GM18868 (cell line): ENCODE measurements at regions not wholly inside any gene's neighbourhood (a gene's known extent, or its start where the extent isn't known, plus 50 kb on each side); places are given as distances from the start of the nearest gene placed in this dataset.
A peak's percentile ranks its signal among the peaks of the same experiment; 100 is the strongest.
"Not testable (repeated sequence)": the region's sequence is repeated elsewhere in the genome, so short reads cannot be mapped to it uniquely, and the experiment has no call there.

Source experiments
- ATAC-seq: cut with Tn5 transposase; IDR thresholded peaks from one replicate; pipeline ENCODE4 v1.9.1; 2021; ENCODE audit warnings: mild to moderate bottlenecking, moderate library complexity; ENCODE audit not compliant: unreplicated experiment

DNA sequence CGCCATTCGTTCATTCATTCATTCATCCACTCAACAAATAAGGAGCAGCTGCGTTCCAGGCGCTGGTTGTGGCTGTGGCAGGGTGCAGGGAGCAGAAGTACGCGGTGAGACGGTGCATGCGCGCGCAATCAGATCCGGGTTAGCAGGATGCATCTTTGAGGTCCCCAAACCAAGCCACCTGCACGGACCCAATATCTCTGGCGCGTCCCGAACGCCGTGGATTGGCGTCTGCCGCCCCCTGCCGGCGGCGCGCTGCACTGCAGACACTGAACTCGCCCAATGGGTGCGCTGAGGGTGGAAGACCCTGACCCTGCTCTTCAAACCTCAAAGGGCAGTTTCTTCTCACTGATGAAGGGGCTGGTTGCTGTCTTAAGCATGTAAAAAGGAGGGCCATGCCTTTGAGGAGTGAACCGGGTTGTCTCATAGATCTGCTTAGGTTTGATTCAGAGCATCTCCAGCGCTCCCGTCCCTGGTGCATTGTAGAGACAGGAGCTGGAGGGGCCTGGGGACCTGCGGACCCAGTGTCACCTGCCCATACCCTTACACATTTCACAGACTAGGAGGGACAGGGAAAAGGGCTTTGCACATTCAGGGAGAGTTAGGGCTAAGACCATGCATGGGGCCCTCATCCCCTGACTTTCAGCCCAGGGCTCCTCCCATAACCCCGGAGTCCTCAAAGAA, 102.5 kb downstream of the RAMP3 start:
- ATAC-seq, result peak; percentile 76

GRCh38 chr7:45267262-45267661, 109.7 kb downstream of the RAMP3 start:
- no peak for ATAC-seq

- ATAC-seq, result no peak
Measured at GRCh38 chr7:45268013-45268412, 110.4 kb downstream of the RAMP3 start.

DNA sequence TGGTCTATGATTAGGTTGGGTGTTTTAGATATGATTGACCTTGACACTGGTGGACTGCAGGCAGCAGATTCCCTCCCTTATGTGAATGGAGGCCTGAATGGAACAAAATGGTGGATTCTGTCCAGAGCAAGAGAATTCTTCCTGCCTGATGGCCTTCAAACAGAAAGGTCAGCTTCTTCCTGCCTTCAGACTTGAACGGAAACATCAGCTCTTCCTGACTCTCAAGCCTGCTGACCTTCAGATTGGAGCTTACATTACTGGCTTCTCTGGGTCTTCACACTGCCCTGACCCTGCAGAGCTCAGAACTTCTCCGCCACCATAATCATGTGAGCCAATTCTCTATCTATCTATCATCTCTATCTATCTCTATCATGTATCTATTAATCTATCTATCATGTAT, 111.6 kb downstream of the RAMP3 start:
- ATAC-seq, result no peak

DNA sequence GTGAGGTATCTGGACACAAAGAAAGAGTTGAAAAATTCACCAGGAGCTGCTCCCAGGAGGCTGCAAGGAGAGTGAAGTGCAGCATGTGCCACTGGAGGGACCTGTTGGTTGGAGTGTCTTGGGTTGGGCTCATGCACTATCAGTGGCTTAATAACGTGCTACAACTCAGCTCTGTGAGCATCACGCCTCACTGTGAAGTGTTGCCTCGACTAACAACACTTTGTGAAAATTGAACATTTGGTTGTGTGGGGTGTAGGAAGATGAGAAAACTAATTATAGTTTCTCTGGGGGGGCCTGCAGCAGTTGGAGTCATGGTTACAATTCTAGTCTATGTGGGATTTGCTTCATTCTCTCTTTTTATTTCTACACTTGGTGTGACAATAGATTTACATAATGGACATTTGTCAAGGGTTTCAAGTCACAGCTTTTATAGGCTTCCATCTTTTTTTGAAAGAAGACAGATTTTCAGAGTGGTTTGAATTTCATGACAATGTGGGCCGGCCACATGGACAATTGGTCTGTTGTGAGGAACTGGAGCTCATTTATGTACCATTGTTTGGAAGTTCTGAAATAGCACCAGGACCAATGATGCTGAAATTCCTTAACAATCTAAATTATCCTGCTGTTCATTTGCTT, 121.3 kb downstream of the RAMP3 start:
- no peak for ATAC-seq

GRCh38 chr7:45289611-45290010, 132.0 kb downstream of the RAMP3 start:
- not testable (repeated sequence) for ATAC-seq

DNA sequence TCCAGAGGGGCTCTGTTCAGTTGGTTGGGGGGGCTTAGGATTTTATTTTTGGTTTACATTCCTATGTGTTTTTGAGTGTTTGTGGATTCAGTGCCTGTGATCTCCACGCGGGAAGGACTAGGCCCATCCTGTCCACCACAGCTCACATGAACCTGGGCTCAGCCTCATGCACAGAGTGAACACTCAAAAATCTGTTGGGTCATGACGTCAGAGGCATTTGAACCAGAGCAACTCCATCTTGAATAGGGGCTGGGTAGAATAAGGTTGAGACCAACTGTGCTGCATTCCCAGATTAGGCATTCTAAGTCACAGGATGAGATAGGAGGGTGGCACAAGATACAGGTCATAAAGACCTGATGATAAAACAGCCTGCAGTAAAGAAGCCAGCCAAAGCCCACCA, 133.3 kb downstream of the RAMP3 start:
- no peak for ATAC-seq

DNA sequence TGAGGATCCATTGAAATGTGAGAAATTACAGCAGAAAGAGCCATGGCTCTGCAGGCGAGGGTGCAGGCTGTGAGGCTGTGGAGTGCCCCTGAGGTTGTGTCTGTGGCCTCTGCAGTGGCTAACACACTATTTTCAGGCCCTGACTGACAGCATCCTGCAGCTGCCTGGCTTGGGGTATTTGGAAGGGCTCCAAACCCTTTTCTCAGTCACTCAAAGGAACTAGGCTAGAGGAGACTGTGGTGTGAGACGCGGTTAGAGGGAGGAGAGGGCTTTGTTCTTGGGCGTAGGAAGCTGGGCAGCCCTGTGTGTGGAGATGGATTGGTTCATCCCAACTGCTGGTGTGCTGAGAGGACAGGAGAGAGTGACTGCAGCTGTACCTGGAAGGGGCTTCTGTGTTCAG, 134.9 kb downstream of the RAMP3 start:
- no peak for ATAC-seq

DNA sequence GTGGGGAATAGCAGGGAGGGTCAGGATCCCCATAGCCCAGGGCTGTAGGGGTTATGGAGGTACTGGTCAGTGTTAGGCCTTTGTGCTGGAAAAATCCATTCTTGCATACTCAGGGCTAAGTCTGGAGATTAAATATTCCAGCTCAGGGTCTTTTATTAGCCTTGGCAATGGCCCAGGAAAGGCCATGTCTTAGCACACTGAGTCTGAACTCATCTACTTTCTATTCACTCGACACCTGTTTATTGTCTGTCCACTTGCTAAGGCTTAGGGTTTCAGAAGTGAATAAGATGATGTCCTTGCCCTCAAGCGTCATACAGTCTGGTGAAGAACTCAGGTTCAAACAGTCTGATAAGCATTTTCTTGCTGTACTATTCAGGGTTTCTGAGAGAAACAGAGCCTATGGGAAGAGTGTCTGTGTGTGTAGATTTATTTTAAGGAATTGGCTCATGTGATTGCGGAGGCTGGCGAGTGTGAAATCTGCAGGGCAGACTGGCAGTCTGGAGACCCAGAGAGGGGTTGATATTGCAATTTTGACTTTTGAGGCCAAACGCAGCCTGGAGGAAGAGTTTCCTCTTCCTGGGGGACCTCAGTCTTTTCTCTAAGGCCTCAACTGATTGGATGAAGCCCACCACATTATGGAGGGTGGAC, 135.8 kb downstream of the RAMP3 start:
- ATAC-seq, result no peak

- no peak for ATAC-seq
Measured at GRCh38 chr7:45294559-45294958, 137.0 kb downstream of the RAMP3 start.

DNA sequence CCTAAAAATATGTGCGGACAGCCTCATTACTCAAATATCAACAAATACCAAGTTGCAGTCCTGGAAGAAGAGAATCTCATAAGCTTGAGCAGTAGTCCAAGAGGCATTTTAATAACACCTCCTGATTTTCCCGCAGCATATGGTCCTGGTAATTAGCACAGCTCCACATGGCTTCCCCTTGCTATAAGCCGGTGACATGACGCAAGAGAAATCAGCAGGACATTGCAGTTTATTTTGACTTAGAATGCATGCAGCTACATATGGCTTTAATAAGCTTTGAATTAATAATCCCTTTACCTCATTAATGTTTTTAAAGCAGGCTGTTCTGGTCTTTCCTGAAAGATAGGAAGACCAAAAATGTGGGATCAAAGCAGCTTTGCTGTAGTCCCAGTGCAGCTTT, 137.6 kb downstream of the RAMP3 start:
- no peak for ATAC-seq

DNA sequence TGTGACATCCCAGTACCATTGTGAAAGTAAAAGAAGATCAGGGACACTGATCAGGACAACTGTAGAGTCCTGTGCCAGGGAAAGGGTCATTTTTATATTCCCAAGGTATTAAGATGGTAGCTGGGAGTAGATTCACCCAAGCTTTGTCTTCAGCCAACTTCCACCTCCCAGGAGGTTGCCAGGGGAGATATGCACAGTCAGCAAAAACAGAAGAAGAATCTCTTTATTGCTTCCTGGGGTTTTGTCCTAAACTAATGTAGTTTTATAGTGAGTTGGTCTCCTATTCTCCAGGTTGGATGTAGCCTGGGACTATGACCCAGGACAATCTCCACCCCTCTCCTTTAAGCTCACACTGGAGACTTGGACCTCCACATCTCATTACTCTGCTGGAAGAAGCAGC, 139.2 kb downstream of the RAMP3 start:
- ATAC-seq, result no peak

GRCh38 chr7:45306752-45307305, 149.2 kb downstream of the RAMP3 start:
- no peak for ATAC-seq

GRCh38 chr7:45311597-45311996, 154.0 kb downstream of the RAMP3 start:
- ATAC-seq, result no peak

DNA sequence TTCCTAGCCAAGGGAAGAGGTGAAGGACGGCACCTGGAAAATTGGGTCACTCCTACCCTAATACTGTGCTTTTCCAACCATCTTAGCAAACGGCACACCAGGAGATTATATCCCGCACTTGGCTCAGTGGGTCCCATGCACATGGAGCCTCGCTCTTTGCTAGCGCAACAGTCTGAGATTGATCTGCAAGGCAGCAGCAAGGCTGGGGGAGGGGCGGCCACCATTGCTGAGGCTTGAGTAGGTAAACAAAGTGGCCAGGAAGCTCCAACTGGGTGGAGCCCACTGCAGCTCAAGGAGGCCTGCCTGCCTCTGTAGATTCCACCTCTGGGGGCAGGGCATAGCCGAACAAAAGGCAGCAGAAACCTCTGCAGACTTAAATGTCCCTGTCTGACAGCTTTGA, 157.9 kb downstream of the RAMP3 start:
- ATAC-seq, result not testable (repeated sequence)

DNA sequence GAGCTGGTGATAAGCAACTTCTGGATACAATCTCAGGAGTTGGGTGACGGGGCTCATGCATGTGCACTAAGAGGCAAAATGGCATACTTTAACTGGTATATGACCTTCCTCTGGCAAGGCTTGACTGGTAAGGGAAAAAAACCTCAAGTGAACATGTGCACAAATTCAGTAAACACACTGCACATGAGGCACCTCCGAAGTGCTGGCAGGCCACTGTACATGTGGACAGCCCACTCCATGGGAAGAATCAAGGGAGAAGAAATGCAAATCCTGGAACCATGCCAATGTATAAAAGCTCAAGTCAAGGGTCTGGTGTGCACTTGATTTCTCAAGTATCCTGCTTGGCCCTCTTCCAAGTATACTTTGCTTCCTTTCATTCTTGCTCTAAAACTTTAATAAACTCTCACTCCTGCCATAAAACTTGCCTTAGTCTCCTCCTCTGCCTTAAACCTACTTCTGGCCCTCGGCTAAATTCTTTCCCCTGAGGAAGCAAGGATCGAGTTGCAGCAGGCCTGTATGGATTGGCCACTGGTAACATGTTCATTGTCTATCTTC, 167.2 kb downstream of the RAMP3 start:
- ATAC-seq, result no peak

GRCh38 chr7:45325378-45325777, 167.8 kb downstream of the RAMP3 start:
- ATAC-seq, result no peak

- ATAC-seq, result no peak
Measured at GRCh38 chr7:45328403-45328981, 170.9 kb downstream of the RAMP3 start.

- ATAC-seq, result no peak
Measured at GRCh38 chr7:45331563-45331962, 174.0 kb downstream of the RAMP3 start.

DNA sequence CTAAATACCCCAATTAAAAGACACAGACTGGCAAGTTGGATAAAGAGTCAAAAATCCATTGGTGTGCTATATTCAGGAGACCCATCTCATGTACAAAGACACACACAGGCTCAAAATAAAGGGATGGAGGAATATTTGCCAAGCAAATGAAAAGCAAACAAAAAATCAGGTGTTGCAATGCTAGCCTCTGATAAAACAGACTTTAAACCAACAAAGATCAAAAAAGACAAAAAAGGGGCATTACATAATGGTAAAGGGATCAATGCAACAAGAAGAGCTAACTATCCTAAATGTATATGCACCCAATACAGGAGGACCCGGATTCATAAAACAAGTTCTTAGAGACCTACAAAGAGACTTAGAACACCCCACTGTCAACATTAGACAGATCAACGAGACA, 177.4 kb downstream of the RAMP3 start:
- ATAC-seq, result not testable (repeated sequence)

DNA sequence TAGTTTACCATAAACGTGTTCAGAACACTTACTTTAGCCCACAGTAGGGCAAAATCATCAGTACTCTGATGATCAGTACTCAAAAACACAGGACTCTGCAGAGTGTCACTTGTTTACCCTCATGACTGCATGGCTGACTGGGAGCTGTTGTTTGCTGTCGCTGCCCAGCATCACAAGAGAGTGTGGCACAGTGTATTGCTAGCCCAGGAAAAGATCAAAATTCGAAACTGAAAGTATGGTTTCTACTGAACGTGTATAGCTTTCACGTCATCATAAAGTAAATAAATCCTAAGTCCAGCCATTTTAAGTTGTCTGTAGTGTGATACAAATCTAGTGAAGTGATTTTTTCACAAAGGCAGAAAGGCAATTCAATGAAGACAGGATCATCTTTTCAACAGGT, 184.6 kb downstream of the RAMP3 start:
- ATAC-seq, result no peak
